PC-3 (cell line): ENCODE measurements at regions not wholly inside any gene's neighbourhood (a gene's known extent, or its start where the extent isn't known, plus 50 kb on each side); places are given as distances from the start of the nearest gene placed in this dataset.

ENCODE experiments used
- CTCF ChIP-seq: fragments of 300-600 bp; sonication (generic); conservative IDR thresholded peaks from 2 replicates; pipeline ENCODE4 v1.5.1; 2017; ENCODE audit warnings: antibody characterized with exemption, low read depth, mild to moderate bottlenecking, low read length
- EZH2 ChIP-seq: fragments of 300-600 bp; sonication (generic); IDR thresholded peaks from one replicate; pipeline ENCODE4 v1.6.1; 2017; ENCODE audit warnings: antibody characterized with exemption, mild to moderate bottlenecking, low read length; ENCODE audit not compliant: unreplicated experiment

GRCh38 chr7:53229202-53229601 lies 193.8 kb downstream of the POM121L12 start:
- TF ChIP-seq CTCF (no peak), EZH2 (no peak)
